DMS 273 (cell line): ENCODE measurements at regions not wholly inside any gene's neighbourhood (a gene's known extent, or its start where the extent isn't known, plus 50 kb on each side); places are given as distances from the start of the nearest gene placed in this dataset.

Experiments
- DNase-seq: peaks from one replicate; lab custom pipeline; 2025; ENCODE audit not compliant: unreplicated experiment; lab: John Stamatoyannopoulos, UW

- DNase-seq = no peak
These were observed 103.3 kb downstream of the PTPRS start for GRCh38 chr19:5237190-5237780.

DNA sequence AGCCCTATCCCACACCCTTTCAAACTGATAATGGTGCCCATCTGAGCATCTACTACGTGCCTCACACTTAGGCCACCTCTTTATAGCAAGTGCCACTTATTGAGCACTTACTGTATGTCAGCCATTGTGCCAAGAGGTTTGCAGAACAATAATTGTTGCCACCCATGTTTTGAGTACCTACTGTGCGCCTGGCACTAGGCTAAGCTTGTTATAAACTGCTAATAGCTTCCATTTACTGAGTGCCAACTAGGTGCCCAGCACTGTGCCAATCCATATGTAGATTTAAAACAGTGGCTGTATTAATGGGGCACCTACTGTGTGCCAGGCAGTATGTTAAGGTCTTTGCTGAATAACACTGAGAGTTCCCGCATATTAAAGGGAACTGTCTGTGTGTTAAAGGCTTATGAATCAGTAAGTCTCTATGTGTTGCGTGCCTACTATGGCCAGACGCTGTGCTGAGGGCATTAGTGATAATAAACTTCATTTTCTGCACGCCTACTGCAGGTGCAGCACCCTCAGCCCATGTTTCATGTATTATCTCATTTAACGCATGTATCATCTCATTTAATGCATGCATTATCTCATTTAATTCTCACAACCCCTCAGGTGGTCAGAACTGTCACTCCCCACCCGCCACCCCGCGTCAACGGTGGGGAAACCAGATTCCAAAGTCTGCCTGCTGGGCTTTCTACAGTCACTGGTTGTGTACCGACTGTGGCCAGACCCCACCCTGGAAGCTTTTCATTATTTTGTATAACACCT, 105.0 kb downstream of the PTPRS start:
- DNase-seq = no peak

GRCh38 chr19:5234412-5234811, 106.2 kb downstream of the PTPRS start:
- DNase-seq = no peak

DNA sequence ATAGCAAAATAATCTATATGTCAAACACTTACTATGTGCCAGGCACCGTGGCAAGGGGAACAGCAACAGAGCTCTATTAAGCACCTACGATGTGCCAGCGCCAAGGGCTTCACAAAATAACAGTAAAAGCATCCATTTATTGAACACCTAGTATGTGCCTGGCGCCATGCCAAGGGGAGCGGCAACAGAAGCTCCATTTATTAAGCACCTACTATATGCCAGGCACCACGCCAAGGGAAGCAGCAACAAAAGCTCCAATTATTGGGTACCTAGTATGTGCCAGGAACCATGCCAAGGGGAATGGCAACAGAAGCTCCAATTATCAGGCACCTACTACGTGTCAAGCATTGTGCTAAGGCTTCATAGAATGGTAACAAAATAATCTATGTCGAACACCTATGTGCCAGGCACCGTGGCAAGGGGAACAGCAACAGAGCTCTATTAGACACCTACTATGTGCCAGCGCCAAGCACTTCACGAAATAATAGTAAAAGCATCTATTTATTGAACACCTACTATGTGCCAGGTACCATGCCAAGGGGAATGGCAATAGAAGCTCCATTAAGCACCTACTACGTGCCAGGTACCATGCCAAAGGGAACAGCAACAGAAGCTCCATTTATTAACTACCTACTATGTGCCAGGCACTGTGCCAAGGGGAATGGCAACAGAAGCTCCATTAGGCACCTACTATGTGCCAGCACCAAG, 107.7 kb downstream of the PTPRS start:
- DNase-seq = peak; percentile 30

GRCh38 chr19:5231857-5232678, 108.5 kb downstream of the PTPRS start:
- peak; percentile 50 for DNase-seq

- DNase-seq = no peak
These were observed 109.7 kb downstream of the PTPRS start for GRCh38 chr19:5230730-5231555.

GRCh38 chr19:5229778-5230335, 110.8 kb downstream of the PTPRS start:
- DNase-seq = peak; percentile 50

DNA sequence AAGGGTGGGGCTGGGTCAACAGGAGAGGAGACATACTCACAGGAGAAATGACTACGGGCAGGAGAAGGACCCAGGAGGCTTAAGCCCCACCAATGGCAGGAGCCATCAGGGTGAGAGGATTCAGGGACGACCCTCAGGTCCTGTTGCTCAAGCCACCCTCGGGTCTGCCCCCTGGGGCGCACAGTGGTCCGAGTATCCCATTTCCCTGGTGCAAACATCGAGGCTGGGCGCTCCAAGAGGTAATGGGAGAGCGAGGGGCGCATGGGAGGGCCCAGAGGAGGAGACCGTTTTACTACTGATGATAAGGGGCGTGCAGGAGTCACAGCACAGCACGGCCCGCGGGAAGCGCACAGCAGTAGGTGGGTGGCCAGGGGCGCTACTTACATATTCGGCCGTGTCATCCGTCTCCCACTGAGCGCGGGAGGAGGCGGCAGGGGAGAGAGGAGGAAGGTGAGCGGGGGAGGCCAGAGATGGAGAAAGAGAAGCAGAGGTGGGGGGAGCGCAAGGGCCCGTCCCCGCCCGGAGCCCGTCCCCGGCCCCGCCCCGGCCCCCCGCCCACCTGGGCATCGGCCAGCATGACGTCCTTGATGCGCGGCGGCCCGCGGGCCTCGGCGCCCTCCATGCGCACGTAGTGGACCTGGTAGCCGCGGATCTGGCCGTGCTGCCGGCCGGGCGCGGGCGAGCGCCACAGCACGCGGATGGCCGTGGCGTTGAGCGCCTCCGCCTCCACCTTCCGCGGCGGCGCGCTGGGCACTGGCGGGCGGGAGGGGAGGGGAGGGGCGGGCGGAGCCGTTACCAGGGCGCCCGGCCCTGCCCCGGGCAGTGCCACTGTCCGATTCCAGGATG, 111.5 kb downstream of the PTPRS start:
- DNase-seq = peak; percentile 81

GRCh38 chr19:5228490-5228889, 112.1 kb downstream of the PTPRS start:
- DNase-seq = no peak

GRCh38 chr19:5225486-5226345, 114.9 kb downstream of the PTPRS start:
- DNase-seq = peak; percentile 54

DNA sequence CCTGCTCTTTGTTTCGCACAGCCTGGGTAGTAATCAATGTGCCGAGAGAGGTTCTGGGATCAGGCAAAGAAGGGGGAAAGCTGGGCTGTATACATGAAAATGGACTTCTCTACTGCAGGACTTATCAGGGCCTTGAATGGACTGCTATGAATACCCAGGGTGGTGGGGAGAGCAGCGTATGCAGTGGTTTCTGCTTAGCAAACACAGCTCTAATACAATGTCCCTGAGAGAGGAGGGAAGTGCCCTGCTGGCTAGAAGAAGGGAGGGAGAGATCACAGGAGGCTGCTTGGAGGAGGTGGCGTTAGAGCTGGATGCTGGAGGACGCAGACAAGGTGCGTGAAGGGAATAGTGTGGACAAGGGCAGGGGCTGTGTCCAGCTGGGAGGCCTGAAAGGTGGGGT, 116.1 kb downstream of the PTPRS start:
- DNase-seq = no peak

- no peak for DNase-seq
These were observed 117.7 kb downstream of the PTPRS start for GRCh38 chr19:5222821-5223321.

DNA sequence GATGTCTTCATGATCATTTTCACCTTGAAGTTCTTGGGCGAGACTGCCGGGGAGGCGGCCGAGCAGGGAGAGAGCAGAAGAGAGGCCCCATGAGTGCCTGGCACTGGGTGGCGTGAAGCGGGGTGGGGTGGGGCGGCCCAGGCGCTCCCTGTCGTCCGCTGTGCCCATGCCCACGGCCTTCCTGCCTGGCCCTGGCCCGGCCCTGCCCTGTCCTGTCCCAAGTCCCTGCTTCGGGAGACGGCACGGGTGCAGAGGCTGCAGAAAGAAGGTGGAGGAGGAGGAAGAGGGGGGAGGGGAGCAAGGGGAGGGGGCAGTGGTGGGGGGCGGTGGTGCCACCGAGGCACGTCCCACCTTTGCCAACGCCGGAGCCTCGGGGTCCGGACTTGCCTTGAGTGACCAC, 118.4 kb downstream of the PTPRS start:
- DNase-seq = no peak

GRCh38 chr19:5220866-5221265, 119.7 kb downstream of the PTPRS start:
- no peak for DNase-seq

DNA sequence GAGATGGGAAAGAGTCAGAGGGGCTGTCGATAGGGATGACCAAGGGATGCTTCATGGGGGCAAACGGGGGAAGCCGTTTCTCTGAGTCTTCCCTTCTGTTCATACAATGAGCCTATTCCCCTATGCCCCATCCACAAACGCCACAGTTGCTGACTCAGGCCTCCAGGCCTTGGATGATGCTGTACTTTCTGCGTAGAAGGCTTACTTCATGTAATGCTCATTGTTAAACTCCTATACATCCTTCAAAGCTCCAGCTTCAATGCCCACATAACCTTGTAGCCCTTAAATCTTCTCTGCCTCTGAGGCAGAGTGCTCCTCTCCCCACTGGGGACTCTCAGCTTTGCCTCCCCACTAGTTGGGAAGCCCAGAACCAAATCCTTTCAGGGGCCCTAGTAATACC, 120.3 kb downstream of the PTPRS start:
- no peak for DNase-seq

GRCh38 chr19:5219551-5220304, 120.9 kb downstream of the PTPRS start:
- DNase-seq = no peak

DNA sequence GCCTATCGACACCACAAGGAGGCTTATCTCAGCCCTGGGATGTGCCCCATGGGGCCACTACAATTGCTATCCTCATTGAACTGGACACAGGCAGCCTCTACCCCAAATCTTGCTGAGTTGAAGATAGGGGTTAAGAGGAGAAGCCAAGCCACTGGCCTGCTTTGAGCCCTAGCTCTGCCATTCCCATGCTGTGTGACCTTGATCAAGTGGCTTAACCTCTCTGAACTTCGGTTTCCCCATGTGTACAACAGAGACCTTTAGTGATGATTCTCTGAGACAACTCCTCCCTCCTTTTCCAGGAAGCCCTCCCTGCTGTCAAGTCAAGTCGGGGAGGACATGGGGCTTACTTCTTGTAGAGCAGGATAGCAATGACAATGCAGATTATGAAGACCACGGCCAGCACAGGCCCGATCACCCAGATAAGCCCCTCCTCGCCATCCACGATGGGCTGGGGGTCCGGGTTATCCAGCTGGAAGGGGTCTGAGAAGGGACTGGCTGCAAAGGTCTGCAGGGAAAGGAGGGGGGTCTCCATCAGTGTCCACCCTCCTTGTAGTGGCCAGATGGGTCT, 121.6 kb downstream of the PTPRS start:
- no peak for DNase-seq
